HG03280 (cell line): ENCODE measurements at regions not wholly inside any gene's neighbourhood (a gene's known extent, or its start where the extent isn't known, plus 50 kb on each side); places are given as distances from the start of the nearest gene placed in this dataset.
"Not testable (repeated sequence)": the region's sequence is repeated elsewhere in the genome, so short reads cannot be mapped to it uniquely, and the experiment has no call there.

Experiments used
- ATAC-seq: cut with Tn5 transposase; IDR thresholded peaks from one replicate; pipeline ENCODE4 v1.9.1; 2021; ENCODE audit warnings: mild to moderate bottlenecking, moderate library complexity; ENCODE audit not compliant: unreplicated experiment

DNA sequence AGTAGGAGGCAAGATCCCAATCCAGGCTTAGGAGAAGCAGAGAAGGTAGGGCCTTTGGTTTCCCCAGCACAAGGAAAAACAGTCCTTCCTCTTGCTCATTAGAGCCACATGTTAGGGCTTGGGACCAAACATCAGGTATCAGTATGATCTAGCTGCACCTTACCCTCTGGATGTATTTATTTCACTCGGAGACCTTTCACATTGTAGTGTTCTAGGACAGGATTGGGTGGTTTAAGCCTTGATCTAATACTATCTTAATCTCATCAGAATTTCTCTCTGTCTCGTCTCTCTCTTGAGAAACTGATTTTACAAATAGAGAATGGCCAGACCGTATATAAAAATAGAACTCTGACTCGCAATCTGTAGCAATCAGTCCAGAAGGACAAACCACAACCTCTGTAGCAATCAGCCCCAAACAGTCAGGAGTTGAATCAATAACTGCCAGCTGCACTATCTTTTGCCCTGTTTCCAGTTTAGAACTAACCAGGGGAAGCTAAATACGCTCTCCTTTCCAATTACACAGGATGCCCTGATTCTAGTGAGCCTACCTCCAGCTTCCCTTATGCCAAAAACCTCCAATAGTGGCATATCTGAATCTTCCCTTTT lies 207.1 kb downstream of the TDRD15 start:
- no peak for ATAC-seq

DNA sequence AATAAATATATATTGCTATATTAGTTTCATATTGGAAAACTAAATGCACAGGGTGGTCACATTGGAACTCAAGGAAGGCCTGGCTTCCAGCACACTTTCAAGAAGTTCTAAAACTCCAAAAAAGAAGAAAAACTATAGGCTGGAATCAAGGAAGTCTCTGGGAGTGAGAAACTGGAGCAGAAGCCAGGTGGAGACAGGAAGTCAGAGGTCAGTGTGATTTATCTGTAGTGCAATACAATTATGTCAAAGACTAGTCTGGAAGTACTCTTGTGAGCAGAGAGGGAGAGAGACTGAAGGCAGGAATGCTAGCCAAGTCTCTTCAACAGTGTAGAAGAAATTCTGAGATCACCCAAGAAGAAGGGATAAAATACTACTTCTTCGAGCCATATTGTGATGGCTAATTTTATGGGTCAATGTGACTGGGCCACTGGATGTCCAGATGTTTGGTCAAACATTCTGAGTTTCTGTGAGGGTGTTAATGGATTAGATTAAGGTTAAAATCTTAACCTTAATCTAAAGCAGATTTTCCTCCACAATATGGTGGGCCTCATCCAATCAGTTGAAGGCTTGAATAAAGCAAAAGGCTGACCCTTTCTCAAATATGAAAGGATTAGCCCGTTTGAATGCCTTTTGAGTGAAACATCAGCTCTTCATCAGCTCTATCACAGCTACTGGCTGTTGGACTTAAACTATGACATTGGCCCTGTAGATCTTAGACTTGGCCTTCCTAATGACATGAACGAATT lies 208.0 kb downstream of the TDRD15 start:
- no peak for ATAC-seq

DNA sequence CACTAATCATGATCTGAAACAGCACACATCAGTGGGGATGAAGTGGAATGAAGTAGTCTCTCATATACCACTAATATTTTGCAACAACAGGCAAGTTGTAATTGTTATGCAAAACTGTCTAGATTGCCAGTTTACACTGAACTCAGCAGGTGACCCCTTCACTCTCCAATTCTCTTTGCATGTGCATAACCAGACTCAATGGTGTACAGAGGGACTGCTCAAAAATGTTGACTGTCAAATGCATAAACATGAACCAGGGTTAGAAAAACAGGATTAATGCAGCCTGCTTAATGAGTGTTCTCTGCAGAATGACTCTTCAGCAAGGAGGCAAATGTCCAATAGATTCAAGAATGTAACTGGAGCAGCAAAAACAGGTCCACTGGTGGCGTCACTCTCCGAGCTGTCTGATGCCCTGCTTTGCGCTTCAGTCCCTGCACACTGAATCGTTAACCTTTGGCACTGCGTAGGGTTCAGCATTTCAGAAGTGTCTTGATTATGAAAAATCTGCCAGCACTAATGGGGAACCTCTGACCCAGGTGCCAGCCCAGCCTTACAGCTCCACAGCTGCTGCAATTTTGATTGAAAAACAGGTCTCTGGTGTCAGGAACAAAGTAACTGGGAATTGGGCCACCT lies 209.3 kb downstream of the TDRD15 start:
- ATAC-seq = no peak

DNA sequence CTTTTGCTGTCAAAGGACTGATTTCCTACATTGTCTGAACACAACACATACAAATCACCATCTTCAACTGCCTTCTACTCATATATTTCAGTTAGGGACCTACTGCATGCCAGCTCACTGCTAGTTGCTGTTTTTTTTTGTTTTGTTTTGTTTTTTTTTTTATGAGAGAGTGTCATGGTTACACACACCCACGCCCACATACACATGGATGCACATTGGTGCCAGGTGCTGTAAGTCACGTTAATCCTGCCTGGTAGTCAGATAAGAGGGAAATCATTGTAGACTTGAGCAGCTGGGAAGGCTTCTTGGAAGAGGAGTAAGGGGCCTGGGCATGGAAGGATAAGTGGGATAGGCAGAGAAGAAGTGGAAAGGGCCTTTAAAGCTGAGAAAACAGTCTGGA lies 209.9 kb downstream of the TDRD15 start:
- ATAC-seq = no peak

DNA sequence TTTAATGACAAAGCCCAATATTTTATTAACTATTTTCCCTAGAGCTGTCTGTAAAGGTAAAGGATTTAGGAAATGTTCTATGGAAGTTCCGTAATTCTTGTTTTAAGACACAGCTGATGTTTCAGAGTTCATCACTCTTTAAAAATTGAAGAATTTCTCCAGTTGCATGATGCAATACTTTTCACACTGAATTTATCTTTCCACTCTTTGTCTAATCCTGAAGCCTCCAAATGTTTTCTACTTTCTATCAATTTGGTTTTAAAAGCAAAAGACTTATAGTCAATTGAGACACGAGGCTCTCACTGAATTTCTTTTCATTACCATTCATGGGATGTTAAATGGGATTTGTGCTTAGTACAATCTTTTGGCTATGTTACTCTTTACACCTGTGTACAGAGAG lies 223.2 kb downstream of the TDRD15 start:
- no peak for ATAC-seq

DNA sequence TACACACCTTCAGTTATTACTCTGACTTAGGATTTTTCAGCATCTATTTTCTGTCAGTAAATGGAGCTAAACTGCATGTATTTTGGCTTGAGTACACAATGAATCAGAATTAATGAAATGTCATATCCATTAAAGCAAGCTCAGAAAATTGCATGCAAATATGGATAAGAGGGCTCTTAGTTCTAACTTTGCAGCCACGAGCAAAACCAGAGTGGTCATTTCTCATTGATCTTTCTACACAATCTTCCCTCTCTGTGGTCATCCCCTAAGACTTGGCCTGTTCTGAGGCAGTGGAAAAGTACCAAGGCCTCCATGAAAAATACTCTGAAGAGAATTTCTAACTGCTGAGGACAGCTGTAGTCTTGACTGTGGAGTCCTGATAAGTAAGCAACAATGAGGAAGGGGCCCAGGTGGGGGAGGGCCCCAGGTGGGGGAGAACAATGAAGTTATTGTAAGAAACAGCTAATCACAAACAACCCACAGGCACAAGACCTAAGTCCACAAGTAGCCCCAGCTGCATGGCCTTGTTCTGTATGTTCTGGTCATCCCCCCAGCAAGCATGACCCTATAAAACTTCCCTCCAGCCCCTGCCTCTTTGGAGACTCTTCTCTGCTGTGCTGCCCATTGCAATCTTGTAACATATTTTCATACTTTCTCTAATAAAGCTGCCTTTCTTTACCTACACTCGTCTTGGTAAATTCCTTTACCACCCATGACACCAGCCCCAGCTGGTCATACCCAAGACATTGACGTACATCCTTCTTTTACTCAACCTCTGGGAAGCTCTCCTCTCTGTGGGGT lies 230.3 kb downstream of the TDRD15 start:
- no peak for ATAC-seq

DNA sequence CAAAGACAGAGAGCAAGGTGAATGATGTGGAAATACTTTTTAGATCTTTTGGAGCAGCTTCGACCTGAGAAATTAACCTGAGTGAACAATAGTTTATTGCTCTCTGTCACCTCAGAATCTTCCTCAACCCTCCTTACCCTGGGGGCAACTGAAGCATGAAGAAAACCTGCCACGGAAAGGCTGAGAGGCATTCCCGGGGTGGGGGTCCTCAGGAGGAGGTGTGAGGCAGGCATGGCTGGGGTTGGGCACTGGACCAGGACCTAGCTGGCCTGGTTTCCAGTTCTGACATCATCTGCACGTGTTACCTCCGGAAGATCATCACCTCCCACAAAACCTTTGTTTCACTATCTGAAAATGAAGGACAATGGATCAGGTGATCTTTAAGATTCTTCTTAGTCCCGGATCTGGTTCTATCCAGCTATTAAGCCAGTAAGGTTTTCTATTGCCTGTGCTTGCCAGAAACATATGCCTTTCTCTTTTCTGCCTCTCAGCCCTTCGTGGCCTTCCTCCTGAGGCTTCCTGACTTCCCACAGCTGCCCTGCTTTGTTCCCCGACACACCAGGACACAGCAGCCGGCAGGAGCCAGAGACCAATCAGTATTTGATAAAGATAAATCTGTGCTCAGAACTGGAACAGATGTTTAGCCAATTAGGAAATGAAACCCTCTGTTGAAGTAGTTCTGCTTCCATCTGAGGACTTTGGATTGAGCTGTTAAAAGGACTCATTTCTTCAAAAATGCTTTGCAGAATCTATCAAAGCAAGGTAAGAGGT lies 232.5 kb downstream of the TDRD15 start:
- ATAC-seq = no peak

DNA sequence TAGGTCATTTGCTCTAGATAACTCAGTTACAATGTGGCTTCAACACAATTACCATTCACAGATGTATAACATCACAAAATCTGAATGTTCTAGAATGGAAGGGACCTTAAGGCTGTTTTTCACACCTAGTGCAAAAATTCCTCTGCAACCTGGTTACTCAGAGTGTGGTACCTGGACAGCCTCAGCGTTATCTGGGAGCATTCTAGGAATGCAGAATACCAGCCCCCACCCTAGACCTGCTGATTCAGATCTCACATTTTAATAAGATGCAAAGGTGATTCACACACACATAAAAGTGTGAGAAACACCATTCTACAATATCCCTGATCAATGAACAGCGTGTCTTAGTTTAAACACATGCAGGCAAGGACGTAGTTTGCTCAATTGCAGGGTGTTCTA lies 233.1 kb downstream of the TDRD15 start:
- no peak for ATAC-seq

DNA sequence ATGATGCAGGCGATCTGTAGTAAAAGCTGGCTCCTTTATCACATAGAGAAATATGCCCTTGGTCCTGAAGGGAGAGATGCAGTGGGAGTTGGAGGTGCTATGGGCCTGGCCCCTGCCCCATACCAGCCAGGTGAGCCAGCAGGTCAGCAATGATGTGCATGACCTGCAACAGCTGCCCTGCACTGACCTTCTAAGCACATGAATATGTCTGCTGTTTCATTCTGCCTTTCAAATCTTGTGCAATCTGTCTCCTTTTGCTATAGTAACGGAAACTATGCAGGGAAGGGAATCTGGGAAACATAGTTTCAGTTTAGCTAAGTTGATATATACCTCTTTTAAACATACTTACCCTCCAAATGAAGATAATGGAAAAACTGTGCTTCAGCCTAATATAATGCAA lies 235.2 kb downstream of the TDRD15 start:
- ATAC-seq = no peak

DNA sequence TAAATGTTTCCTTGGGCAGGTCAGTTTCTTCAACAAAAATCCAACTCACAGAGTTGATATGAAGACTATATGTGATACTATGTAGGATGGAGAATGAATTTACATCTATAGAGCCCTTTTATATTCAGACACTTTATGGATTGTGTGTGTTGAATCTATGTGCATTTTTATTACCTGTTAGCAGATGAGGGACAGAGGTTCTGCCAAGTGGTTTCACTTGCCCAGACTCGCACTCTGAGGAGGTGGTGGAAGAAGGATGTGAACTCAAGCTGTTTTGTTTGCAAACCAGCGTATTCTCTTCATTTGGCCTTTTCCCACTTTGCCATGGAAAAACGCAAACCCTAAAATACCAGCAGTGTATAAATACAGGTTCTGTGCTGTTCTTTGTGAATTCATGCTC lies 237.6 kb downstream of the TDRD15 start:
- no peak for ATAC-seq

DNA sequence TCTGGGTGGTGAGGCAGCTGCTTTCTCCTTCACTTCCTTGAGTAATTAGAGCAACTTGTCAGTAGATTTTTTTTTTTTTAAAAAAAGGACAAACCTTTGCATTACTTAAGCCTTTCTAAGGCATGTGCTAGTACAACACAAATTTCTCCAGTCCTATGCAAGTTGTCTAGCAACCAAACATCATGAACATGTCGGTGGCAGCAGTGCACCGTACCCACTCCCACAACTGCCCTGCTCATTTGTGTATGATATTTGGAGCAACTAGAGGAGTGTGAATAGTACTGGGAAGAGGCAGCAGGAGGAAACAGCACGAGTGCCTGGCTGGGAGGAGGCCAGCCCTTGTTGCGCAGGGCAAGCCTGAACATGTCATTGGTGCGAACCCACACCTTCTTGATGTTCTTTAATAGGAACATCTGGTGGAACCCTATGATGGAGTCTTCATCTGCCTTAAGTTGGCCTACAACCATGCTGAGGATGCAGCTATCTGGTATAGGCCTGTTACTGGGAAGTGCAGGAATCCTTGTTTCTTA lies 238.3 kb downstream of the TDRD15 start:
- no peak for ATAC-seq

DNA sequence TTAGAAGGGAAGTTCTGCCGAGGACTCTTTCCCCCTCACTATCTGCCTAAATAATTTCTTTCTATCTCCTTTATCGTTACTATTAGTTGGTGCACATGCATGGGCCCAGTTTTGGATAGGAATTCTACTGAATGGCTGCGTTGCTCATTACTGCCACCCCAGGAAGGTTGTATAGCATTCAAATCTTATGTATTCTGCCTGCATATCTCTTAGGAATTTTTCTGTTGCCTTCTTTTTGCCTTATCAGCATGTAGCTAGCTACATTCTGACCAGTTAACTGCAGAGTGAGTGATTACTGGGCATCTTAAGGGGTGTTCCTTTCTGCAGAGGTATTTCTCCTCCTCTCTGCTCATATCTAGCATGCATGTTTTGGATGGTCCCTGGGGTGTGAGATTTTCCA lies 239.6 kb downstream of the TDRD15 start:
- ATAC-seq = no peak

DNA sequence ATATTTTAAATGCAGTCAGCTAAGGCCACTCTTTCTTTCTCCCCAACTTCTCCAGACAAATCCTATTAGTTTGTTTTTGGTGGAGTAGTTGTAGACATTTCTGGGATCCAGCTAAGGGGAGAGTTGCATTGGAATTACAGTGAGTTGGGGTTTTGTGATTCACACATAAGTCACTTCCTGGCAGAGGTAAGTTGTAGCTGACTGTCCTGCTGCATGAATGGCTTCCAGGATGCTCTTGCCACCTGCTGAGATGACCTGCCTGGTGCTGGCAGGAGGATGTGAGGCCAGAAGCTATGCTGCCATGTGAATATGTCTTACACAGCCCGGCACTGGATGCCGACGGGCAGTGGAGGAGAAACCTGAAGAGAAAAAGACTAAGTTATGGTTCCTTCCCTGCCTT lies 243.7 kb downstream of the TDRD15 start:
- ATAC-seq = no peak

DNA sequence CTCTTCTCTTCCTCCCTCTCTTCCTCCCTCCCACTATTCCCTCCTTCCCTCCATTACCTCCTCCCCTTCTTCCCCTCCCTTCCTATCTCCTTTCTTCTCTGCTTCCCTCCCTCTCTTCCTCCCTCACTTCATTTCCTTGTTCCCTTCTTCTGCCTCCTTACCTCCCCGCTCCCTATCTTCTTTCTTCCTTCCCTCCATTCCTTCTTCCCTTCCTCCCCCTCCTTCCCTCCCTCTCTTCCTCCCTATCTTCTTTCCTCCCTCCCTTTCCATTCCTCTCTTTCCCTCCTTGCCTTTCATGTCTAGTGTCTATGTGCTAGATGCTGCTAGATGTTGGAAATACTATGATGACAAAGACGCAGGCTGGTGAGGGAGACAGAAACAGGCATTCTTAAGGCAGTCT lies 246.0 kb downstream of the TDRD15 start:
- ATAC-seq = no peak

DNA sequence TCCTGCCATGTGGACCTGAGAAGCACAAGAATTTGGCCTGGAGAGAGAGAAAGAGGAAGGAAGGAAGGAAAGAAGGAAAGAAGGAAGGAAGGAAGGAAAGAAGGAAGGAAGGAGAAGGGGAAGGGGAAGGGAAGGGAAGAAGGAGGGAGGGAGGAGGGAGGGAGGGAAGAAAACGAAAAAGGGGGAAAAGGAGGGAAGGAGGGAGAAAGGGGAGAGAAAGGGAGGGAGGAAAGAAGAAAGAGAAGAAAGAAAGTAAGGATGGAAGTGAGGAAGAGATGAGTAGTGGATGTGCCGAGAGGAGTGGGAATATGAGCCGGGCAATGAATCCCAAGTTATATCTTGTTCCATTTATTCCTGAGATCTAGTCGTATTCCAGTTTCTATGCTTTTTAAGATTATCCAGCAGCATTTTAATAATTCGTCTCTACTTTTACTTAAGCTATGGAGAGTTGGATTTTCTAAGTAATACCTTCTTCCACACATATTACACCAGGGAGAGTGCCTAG lies 247.8 kb downstream of the TDRD15 start:
- no peak for ATAC-seq

DNA sequence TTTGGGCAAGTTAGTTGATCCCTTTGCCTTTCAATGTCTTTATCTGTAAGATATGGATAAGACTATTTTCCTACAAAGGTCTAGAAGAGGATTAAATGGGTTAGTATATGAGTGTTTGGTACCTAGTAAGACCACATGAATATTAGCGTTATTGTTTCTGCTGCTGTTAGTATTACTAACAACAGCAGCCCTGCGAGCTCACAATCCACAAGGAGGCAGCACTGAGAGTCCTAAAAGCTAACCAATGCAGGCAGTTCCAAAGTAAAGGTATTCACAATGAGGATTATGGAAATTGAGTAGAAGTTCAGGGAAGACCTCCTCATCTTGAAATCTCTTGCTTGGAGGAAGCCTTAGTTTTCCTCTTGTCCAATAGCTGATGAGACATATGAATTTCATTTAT lies 248.9 kb downstream of the TDRD15 start:
- ATAC-seq = no peak

DNA sequence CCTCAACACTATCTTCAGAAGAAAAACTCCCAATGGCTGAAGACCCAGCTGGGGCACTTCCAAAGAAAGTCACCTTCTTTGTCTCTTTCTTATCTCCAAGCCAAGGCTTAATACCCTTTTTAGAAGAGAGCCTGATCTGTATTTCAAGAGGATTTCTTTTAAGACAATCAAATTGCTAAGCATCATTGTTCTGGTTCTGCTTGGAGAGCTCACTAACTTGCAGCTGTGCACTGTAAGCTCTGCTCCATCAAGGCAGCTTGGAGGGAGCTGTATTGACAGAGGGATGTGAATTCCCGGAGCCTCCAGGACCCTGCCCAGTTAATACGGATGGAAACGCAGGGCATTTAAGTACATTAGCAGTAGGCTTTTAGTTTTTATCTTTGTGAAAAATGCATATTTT lies 253.1 kb downstream of the TDRD15 start:
- ATAC-seq = no peak

DNA sequence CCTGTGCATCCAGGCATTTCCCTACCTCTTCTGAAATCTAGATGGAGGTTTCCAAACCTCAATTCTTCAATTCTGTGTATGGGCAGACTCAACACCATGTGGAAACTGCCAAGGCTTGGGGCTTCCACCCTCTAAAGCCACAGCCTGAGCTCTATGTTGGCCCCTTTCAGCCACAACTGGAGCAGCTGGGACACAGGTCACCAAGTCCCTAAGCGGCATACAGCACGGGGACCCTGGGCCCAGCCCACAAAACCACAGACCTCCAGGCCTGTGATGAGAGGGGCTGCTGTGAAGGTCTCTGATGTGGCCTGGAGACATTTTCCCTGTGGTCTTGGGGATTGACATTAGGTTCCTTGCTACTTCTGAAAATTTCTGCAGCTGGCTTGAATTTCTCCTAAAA lies 255.4 kb downstream of the TDRD15 start:
- no peak for ATAC-seq

DNA sequence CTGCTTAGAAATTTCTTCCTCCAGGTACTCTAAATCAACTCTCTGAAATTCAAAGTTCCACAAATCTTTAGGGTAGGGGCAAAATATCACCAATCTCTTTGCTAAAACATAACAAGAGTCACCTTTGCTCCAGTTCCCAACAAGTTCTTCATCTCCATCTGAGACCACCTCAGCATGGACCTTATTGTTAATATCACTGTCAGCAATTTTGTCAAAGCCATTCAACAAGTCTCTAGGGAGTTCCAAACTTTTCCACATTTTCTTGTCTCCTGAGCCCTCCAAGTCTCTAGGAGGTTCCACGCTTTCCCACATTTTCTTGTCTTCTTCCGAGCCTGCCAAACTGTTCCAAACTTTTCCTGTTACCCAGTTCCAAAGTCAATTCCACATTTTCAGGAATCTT lies 255.9 kb downstream of the TDRD15 start:
- ATAC-seq = not testable (repeated sequence)

DNA sequence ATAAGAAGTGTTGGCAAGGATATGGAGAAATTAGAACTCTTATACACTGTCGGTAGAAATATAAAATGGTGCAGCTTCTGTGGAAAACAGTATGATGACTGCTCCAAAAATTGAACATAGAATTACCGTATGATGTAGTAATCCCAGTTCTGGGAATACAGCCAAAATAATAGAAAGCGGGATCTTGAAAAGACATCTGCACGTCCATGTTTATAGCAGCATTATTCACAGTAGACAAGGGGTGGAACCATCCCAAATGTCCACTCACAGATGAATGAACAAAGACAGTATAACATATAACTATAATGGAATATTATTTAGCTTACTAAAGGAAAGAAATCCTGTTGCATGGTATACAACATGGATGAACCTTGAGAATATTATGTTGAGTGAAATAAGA lies 257.7 kb downstream of the TDRD15 start:
- ATAC-seq = no peak
